ENCODE measurements at regions not wholly inside any gene's neighbourhood (a gene's known extent, or its start where the extent isn't known, plus 50 kb on each side); places are given as distances from the start of the nearest gene placed in this dataset.
A peak's percentile ranks its signal among the peaks of the same experiment; 100 is the strongest.

- no peaks in the 10 kb centered on the region for H3K27me3 ChIP-seq (ENCODE audit: insufficient read depth, low read length, poor library complexity)
- H3K36me3 ChIP-seq (ENCODE audit: control insufficient read depth, insufficient read depth, low read length), result no peaks in the 10 kb centered on the region
- no peak overlapping the region for H2AK5ac ChIP-seq (ENCODE audit: low read length)
- H3K27ac ChIP-seq (ENCODE audit: low read depth, low read length), result no peak overlapping the region
- no peak overlapping the region for H3K4me3 ChIP-seq (ENCODE audit: low read length)
- H2BK5ac ChIP-seq (ENCODE audit: low read length), result no peak overlapping the region
- H2BK120ac ChIP-seq (ENCODE audit: low read depth, low read length), result no peak overlapping the region
- no peak overlapping the region for H3K4ac ChIP-seq (ENCODE audit: low read depth, low read length)
- H3K23ac ChIP-seq (ENCODE audit: low read length), result no peak overlapping the region
- no peaks in the 10 kb centered on the region for H3K79me2 ChIP-seq (ENCODE audit: control insufficient read depth, insufficient read depth, low read length)
- no peaks in the 10 kb centered on the region for H3K79me1 ChIP-seq (ENCODE audit: low read length)
- H3K18ac ChIP-seq (ENCODE audit: low read length), result no peak overlapping the region
- H3K4me2 ChIP-seq (ENCODE audit: low read length), result no peak overlapping the region
- H3K9ac ChIP-seq (ENCODE audit: low read length), result no peak overlapping the region
- H4K8ac ChIP-seq (ENCODE audit: low read depth, low read length), result no peak overlapping the region
- WGBS (ENCODE audit: extremely low coverage, insufficient coverage, low lambda C conversion rate), result no CpG with 5 or more reads among the region's 3 CpGs
- no peak overlapping the region for H4K5ac ChIP-seq (ENCODE audit: low read length)
- H3K4me1 ChIP-seq (ENCODE audit: control insufficient read depth, low read depth, low read length), result no peaks in the 10 kb centered on the region
- DNase-seq, result no peak
- H3K56ac ChIP-seq (ENCODE audit: low read length), result no peak overlapping the region
- no peak overlapping the region for H2BK15ac ChIP-seq (replicated peaks; ENCODE audit: low read depth)
Observed at GRCh38 chr3:168197162-168197561, 101.4 kb upstream of the GOLIM4 start.

- no peak for DNase-seq
- Histone ChIP-seq H3K79me1 (ENCODE audit: low read length) (no peaks in the 10 kb centered on the region), H3K23ac (ENCODE audit: low read length) (no peak overlapping the region), H2AK5ac (ENCODE audit: low read length) (no peak overlapping the region), H3K4me1 (ENCODE audit: control insufficient read depth, low read depth, low read length) (no peaks in the 10 kb centered on the region), H3K36me3 (ENCODE audit: control insufficient read depth, insufficient read depth, low read length) (no peaks in the 10 kb centered on the region), H2BK120ac (ENCODE audit: low read depth, low read length) (no peak overlapping the region), H3K27me3 (ENCODE audit: insufficient read depth, low read length, poor library complexity) (no peaks in the 10 kb centered on the region), H2BK5ac (ENCODE audit: low read length) (no peak overlapping the region), H3K4me3 (ENCODE audit: low read length) (no peak overlapping the region), H4K8ac (ENCODE audit: low read depth, low read length) (no peak overlapping the region), H3K9ac (ENCODE audit: low read length) (no peak overlapping the region), H3K79me2 (ENCODE audit: control insufficient read depth, insufficient read depth, low read length) (no peaks in the 10 kb centered on the region), H3K56ac (ENCODE audit: low read length) (no peak overlapping the region), H2BK15ac (replicated peaks; ENCODE audit: low read depth) (no peak overlapping the region), H4K5ac (ENCODE audit: low read length) (no peak overlapping the region), H3K4ac (ENCODE audit: low read depth, low read length) (no peak overlapping the region), H3K4me2 (ENCODE audit: low read length) (no peak overlapping the region), H3K27ac (ENCODE audit: low read depth, low read length) (no peak overlapping the region), H3K18ac (ENCODE audit: low read length) (no peak overlapping the region)
Observed at GRCh38 chr3:168191856-168192255, 96.1 kb upstream of the GOLIM4 start.

GRCh38 chr3:168187233-168187632 is 91.5 kb upstream of the GOLIM4 start:
- peak; percentile 10 for DNase-seq
- H3K4me2 ChIP-seq (ENCODE audit: low read length), result no peak overlapping the region
- H3K4me1 ChIP-seq (ENCODE audit: control insufficient read depth, low read depth, low read length), result no peaks in the 10 kb centered on the region
- H2BK15ac ChIP-seq (replicated peaks; ENCODE audit: low read depth), result no peak overlapping the region
- H3K9ac ChIP-seq (ENCODE audit: low read length), result no peak overlapping the region
- no CpG with 5 or more reads among the region's 3 CpGs for WGBS (ENCODE audit: extremely low coverage, insufficient coverage, low lambda C conversion rate)
- no peak overlapping the region for H2BK5ac ChIP-seq (ENCODE audit: low read length)
- no peaks in the 10 kb centered on the region for H3K79me1 ChIP-seq (ENCODE audit: low read length)
- no peak overlapping the region for H3K27ac ChIP-seq (ENCODE audit: low read depth, low read length)
- no peak overlapping the region for H3K23ac ChIP-seq (ENCODE audit: low read length)
- no peaks in the 10 kb centered on the region for H3K27me3 ChIP-seq (ENCODE audit: insufficient read depth, low read length, poor library complexity)
- H3K56ac ChIP-seq (ENCODE audit: low read length), result no peak overlapping the region
- no peaks in the 10 kb centered on the region for H3K79me2 ChIP-seq (ENCODE audit: control insufficient read depth, insufficient read depth, low read length)
- no peak overlapping the region for H2BK120ac ChIP-seq (ENCODE audit: low read depth, low read length)
- H3K4me3 ChIP-seq (ENCODE audit: low read length), result no peak overlapping the region
- no peak overlapping the region for H3K4ac ChIP-seq (ENCODE audit: low read depth, low read length)
- H2AK5ac ChIP-seq (ENCODE audit: low read length), result no peak overlapping the region
- no peak overlapping the region for H3K18ac ChIP-seq (ENCODE audit: low read length)
- no peak overlapping the region for H4K5ac ChIP-seq (ENCODE audit: low read length)
- no peaks in the 10 kb centered on the region for H3K36me3 ChIP-seq (ENCODE audit: control insufficient read depth, insufficient read depth, low read length)
- no peak overlapping the region for H4K8ac ChIP-seq (ENCODE audit: low read depth, low read length)

GRCh38 chr3:168186293-168186983 is 90.7 kb upstream of the GOLIM4 start:
- Histone ChIP-seq H3K79me1 (ENCODE audit: low read length) (no peaks in the 10 kb centered on the region), H3K18ac (ENCODE audit: low read length) (no peak overlapping the region), H2BK5ac (ENCODE audit: low read length) (no peak overlapping the region), H3K23ac (ENCODE audit: low read length) (no peak overlapping the region), H2BK120ac (ENCODE audit: low read depth, low read length) (no peak overlapping the region), H2AK5ac (ENCODE audit: low read length) (no peak overlapping the region), H4K5ac (ENCODE audit: low read length) (no peak overlapping the region), H3K36me3 (ENCODE audit: control insufficient read depth, insufficient read depth, low read length) (no peaks in the 10 kb centered on the region), H3K27ac (ENCODE audit: low read depth, low read length) (no peak overlapping the region), H3K4me3 (ENCODE audit: low read length) (no peak overlapping the region), H2BK15ac (replicated peaks; ENCODE audit: low read depth) (no peak overlapping the region), H3K27me3 (ENCODE audit: insufficient read depth, low read length, poor library complexity) (no peaks in the 10 kb centered on the region), H4K8ac (ENCODE audit: low read depth, low read length) (no peak overlapping the region), H3K56ac (ENCODE audit: low read length) (no peak overlapping the region), H3K9ac (ENCODE audit: low read length) (no peak overlapping the region), H3K79me2 (ENCODE audit: control insufficient read depth, insufficient read depth, low read length) (no peaks in the 10 kb centered on the region), H3K4me1 (ENCODE audit: control insufficient read depth, low read depth, low read length) (no peaks in the 10 kb centered on the region), H3K4me2 (ENCODE audit: low read length) (no peak overlapping the region), H3K4ac (ENCODE audit: low read depth, low read length) (no peak overlapping the region)
- WGBS (ENCODE audit: extremely low coverage, insufficient coverage, low lambda C conversion rate), result no CpG with 5 or more reads among the region's 5 CpGs
- DNase-seq, result no peak

GRCh38 chr3:168183774-168184173 is 88.0 kb upstream of the GOLIM4 start:
- H3K56ac ChIP-seq (ENCODE audit: low read length), result no peak overlapping the region
- no peak overlapping the region for H3K27ac ChIP-seq (ENCODE audit: low read depth, low read length)
- no peak overlapping the region for H3K4me2 ChIP-seq (ENCODE audit: low read length)
- no peak overlapping the region for H3K4me3 ChIP-seq (ENCODE audit: low read length)
- WGBS (ENCODE audit: extremely low coverage, insufficient coverage, low lambda C conversion rate), result no CpG with 5 or more reads among the region's 1 CpG
- no peak overlapping the region for H2AK5ac ChIP-seq (ENCODE audit: low read length)
- no peak overlapping the region for H3K4ac ChIP-seq (ENCODE audit: low read depth, low read length)
- no peaks in the 10 kb centered on the region for H3K27me3 ChIP-seq (ENCODE audit: insufficient read depth, low read length, poor library complexity)
- no peak overlapping the region for H2BK15ac ChIP-seq (replicated peaks; ENCODE audit: low read depth)
- H3K9ac ChIP-seq (ENCODE audit: low read length), result no peak overlapping the region
- H4K5ac ChIP-seq (ENCODE audit: low read length), result no peak overlapping the region
- no peak overlapping the region for H4K8ac ChIP-seq (ENCODE audit: low read depth, low read length)
- H3K4me1 ChIP-seq (ENCODE audit: control insufficient read depth, low read depth, low read length), result no peaks in the 10 kb centered on the region
- no peaks in the 10 kb centered on the region for H3K79me1 ChIP-seq (ENCODE audit: low read length)
- no peaks in the 10 kb centered on the region for H3K36me3 ChIP-seq (ENCODE audit: control insufficient read depth, insufficient read depth, low read length)
- H2BK120ac ChIP-seq (ENCODE audit: low read depth, low read length), result no peak overlapping the region
- no peak overlapping the region for H2BK5ac ChIP-seq (ENCODE audit: low read length)
- no peak overlapping the region for H3K18ac ChIP-seq (ENCODE audit: low read length)
- H3K79me2 ChIP-seq (ENCODE audit: control insufficient read depth, insufficient read depth, low read length), result no peaks in the 10 kb centered on the region
- peak; percentile 11 for DNase-seq
- no peak overlapping the region for H3K23ac ChIP-seq (ENCODE audit: low read length)

- Histone ChIP-seq H3K79me2 (ENCODE audit: control insufficient read depth, insufficient read depth, low read length) (no peaks in the 10 kb centered on the region), H4K8ac (ENCODE audit: low read depth, low read length) (no peak overlapping the region), H2AK5ac (ENCODE audit: low read length) (no peak overlapping the region), H3K79me1 (ENCODE audit: low read length) (no peaks in the 10 kb centered on the region), H3K56ac (ENCODE audit: low read length) (no peak overlapping the region), H3K36me3 (ENCODE audit: control insufficient read depth, insufficient read depth, low read length) (no peaks in the 10 kb centered on the region), H3K4me1 (ENCODE audit: control insufficient read depth, low read depth, low read length) (no peaks in the 10 kb centered on the region), H3K27ac (ENCODE audit: low read depth, low read length) (no peak overlapping the region), H4K5ac (ENCODE audit: low read length) (no peak overlapping the region), H3K27me3 (ENCODE audit: insufficient read depth, low read length, poor library complexity) (no peaks in the 10 kb centered on the region), H2BK5ac (ENCODE audit: low read length) (no peak overlapping the region), H3K4me3 (ENCODE audit: low read length) (no peak overlapping the region), H3K4ac (ENCODE audit: low read depth, low read length) (no peak overlapping the region), H3K4me2 (ENCODE audit: low read length) (no peak overlapping the region), H3K18ac (ENCODE audit: low read length) (no peak overlapping the region), H3K9ac (ENCODE audit: low read length) (no peak overlapping the region), H3K23ac (ENCODE audit: low read length) (no peak overlapping the region), H2BK120ac (ENCODE audit: low read depth, low read length) (no peak overlapping the region), H2BK15ac (replicated peaks; ENCODE audit: low read depth) (no peak overlapping the region)
- no CpG with 5 or more reads among the region's 3 CpGs for WGBS (ENCODE audit: extremely low coverage, insufficient coverage, low lambda C conversion rate)
- no peak for DNase-seq
Observed at GRCh38 chr3:168168743-168169142, 73.0 kb upstream of the GOLIM4 start.

All from mesendoderm (in vitro differentiated cells).